ENCODE measurements at regions not wholly inside any gene's neighbourhood (a gene's known extent, or its start where the extent isn't known, plus 50 kb on each side); places are given as distances from the start of the nearest gene placed in this dataset.

- no peaks in the 10 kb centered on the region for H3K4me1 ChIP-seq
- no peak overlapping the region for H3K27ac ChIP-seq
- no peaks in the 10 kb centered on the region for H3K36me3 ChIP-seq
- no peak overlapping the region for H3K4me3 ChIP-seq
- H3K9me3 ChIP-seq: no peaks in the 10 kb centered on the region
- 46 to 49% methylated on average over 2 of the region's 2 CpGs for WGBS, 2 donors
- DNase-seq (ENCODE audit: low spot score in 2 of 2): no peak
- TF ChIP-seq CTCF (IDR thresholded peaks at IDR 0.05) (no peak), EP300 (IDR thresholded peaks at IDR 0.05) (no peak), POLR2A (IDR thresholded peaks at IDR 0.05) (no peak)
- H3K27me3 ChIP-seq: no peaks in the 10 kb centered on the region
Measured at GRCh38 chr4:79609817-79610216, 201.8 kb upstream of the GK2 start.

- no peaks in the 10 kb centered on the region for H3K27me3 ChIP-seq
- H3K27ac ChIP-seq: no peak overlapping the region
- TF ChIP-seq CTCF (IDR thresholded peaks at IDR 0.05) (no peak), EP300 (IDR thresholded peaks at IDR 0.05) (no peak)
- H3K9me3 ChIP-seq: no peaks in the 10 kb centered on the region
- no peaks in the 10 kb centered on the region for H3K36me3 ChIP-seq
- H3K4me3 ChIP-seq: no peak overlapping the region
- WGBS, 2 donors: 67 to 83% methylated on average over 1 of the region's 1 CpG
- no peak for DNase-seq (ENCODE audit: low spot score in 2 of 2)
- H3K4me1 ChIP-seq: peaks cover 0 to 5% (median 0%) of the 10 kb centered on the region in 4 donors
Measured at GRCh38 chr4:79607979-79608378, 200.0 kb upstream of the GK2 start.

DNA sequence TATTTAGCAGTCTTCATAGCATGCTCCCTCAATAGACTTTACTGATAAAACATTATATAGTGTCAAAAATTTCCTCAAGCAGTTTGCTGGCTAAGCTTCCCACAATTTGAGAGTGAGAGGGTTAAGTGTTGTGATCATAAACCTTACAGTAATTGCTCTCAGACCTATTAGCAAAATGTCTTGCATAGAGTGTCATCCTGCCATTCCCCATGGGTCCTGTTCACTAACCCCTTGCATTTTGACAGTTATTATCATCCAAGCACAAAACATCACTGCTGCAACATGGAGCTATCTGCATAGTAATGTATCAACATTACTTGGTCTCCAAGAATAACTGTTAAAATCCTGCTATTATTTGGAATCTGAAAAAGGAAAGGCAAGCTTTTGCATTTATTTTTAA is 196.1 kb upstream of the GK2 start:
- H3K27ac ChIP-seq: no peak overlapping the region
- H3K4me1 ChIP-seq: peaks cover 0 to 5% (median 0%) of the 10 kb centered on the region in 4 donors
- no peaks in the 10 kb centered on the region for H3K36me3 ChIP-seq
- no peak overlapping the region for H3K4me3 ChIP-seq
- H3K9me3 ChIP-seq: no peaks in the 10 kb centered on the region
- DNase-seq (ENCODE audit: low spot score in 2 of 2): no peak
- no peaks in the 10 kb centered on the region for H3K27me3 ChIP-seq
- TF ChIP-seq POLR2A (IDR thresholded peaks at IDR 0.05): no peak
- no peak for TF ChIP-seq CTCF (IDR thresholded peaks at IDR 0.05)
- TF ChIP-seq EP300 (IDR thresholded peaks at IDR 0.05): no peak

GRCh38 chr4:79603681-79604080 is 195.7 kb upstream of the GK2 start:
- H3K36me3 ChIP-seq: no peaks in the 10 kb centered on the region
- no peak overlapping the region for H3K4me3 ChIP-seq
- H3K27ac ChIP-seq: no peak overlapping the region
- TF ChIP-seq CTCF (IDR thresholded peaks at IDR 0.05) (no peak), EP300 (IDR thresholded peaks at IDR 0.05) (no peak), POLR2A (IDR thresholded peaks at IDR 0.05) (no peak)
- DNase-seq (ENCODE audit: low spot score in 2 of 2): no peak
- H3K9me3 ChIP-seq: no peaks in the 10 kb centered on the region
- no peaks in the 10 kb centered on the region for H3K27me3 ChIP-seq
- WGBS, 2 donors: 76 to 84% methylated on average over 5 of the region's 5 CpGs
- peaks cover 0 to 5% (median 0%) of the 10 kb centered on the region in 4 donors for H3K4me1 ChIP-seq

DNA sequence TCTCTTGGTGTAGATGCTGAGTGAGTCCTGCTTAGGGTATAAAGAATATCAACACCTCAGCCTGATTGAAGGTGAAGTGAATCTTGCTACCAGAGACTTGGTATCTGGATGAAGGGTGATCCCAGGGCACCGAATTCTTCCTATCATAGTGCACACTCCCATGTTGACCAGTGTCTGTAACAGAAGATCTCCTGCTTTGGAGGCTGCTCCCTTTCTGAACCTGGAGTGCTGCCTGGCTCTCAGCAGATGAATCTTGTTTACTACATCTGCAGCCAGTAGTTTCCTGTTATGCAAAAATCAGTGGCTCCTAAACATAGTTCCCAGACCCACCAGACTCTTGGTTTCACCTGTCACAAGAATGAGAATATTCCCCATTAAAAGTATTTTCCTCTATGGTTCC is 191.7 kb upstream of the GK2 start:
- H3K27me3 ChIP-seq: no peaks in the 10 kb centered on the region
- H3K27ac ChIP-seq: no peak overlapping the region
- no peak for DNase-seq (ENCODE audit: low spot score in 2 of 2)
- H3K4me1 ChIP-seq: peaks cover 0 to 5% (median 0%) of the 10 kb centered on the region in 4 donors
- no peak overlapping the region for H3K4me3 ChIP-seq
- no peaks in the 10 kb centered on the region for H3K9me3 ChIP-seq
- no peaks in the 10 kb centered on the region for H3K36me3 ChIP-seq
- 95 to 100% methylated on average over 1 of the region's 1 CpG for WGBS, 2 donors
- TF ChIP-seq EP300 (IDR thresholded peaks at IDR 0.05) (no peak), POLR2A (IDR thresholded peaks at IDR 0.05) (no peak), CTCF (IDR thresholded peaks at IDR 0.05) (no peak)

All from tibial nerve (tissue), 4 donors.